ENCODE measurements at regions not wholly inside any gene's neighbourhood (a gene's known extent, or its start where the extent isn't known, plus 50 kb on each side); places are given as distances from the start of the nearest gene placed in this dataset.

GRCh38 chr6:74075896-74076295 is 379.9 kb downstream of the CD109 start:
- TF ChIP-seq POLR2A (IDR thresholded peaks at IDR 0.05) (no peak), POLR2AphosphoS5 (IDR thresholded peaks at IDR 0.05) (no peak), CTCF (IDR thresholded peaks at IDR 0.05) (no peak)
- H3K36me3 ChIP-seq, result no peaks in the 10 kb centered on the region
- no peak for DNase-seq (ENCODE audit: low spot score in 2 of 2)
- H3K4me1 ChIP-seq, result no peaks in the 10 kb centered on the region
- no peaks in the 10 kb centered on the region for H3K9me3 ChIP-seq
- H3K4me3 ChIP-seq, result no peak overlapping the region
- H3K27me3 ChIP-seq, result no peaks in the 10 kb centered on the region
- H3K27ac ChIP-seq, result no peak overlapping the region
- intact Hi-C loops (cut with DNase I; ENCODE audit: low total_unique reads), result loop anchor here (2.0 kb wide), 1 partner anchor 61 kb away; no protein-coding TSS in a partner anchor

- intact Hi-C loops (cut with DNase I; ENCODE audit: low total_unique reads), result loop anchor here (2.0 kb wide), 1 partner anchor 61 kb away; no protein-coding TSS in a partner anchor
- no peak overlapping the region for H3K4me3 ChIP-seq
- no peaks in the 10 kb centered on the region for H3K4me1 ChIP-seq
- no peaks in the 10 kb centered on the region for H3K27me3 ChIP-seq
- TF ChIP-seq POLR2AphosphoS5 (IDR thresholded peaks at IDR 0.05) (peak in 1 of 3 donors; percentile 78), POLR2A (IDR thresholded peaks at IDR 0.05) (no peak), CTCF (IDR thresholded peaks at IDR 0.05) (no peak)
- no peaks in the 10 kb centered on the region for H3K36me3 ChIP-seq
- H3K9me3 ChIP-seq, result no peaks in the 10 kb centered on the region
- no peak for DNase-seq (ENCODE audit: low spot score in 2 of 2)
- H3K27ac ChIP-seq, result no peak overlapping the region
These were observed 379.3 kb downstream of the CD109 start for GRCh38 chr6:74075323-74075722.

- intact Hi-C loops (cut with DNase I; ENCODE audit: low total_unique reads), result loop anchor here (2.0 kb wide), 1 partner anchor 62 kb away; no protein-coding TSS in a partner anchor
These were observed 378.6 kb downstream of the CD109 start for GRCh38 chr6:74074645-74075044.

GRCh38 chr6:74073999-74074398 is 378.0 kb downstream of the CD109 start:
- no peak overlapping the region for H3K4me3 ChIP-seq
- no peak for TF ChIP-seq POLR2A (IDR thresholded peaks at IDR 0.05)
- no peaks in the 10 kb centered on the region for H3K36me3 ChIP-seq
- no peaks in the 10 kb centered on the region for H3K9me3 ChIP-seq
- H3K27ac ChIP-seq, result no peak overlapping the region
- H3K27me3 ChIP-seq, result no peaks in the 10 kb centered on the region
- intact Hi-C loops (cut with DNase I; ENCODE audit: low total_unique reads), result loop anchor here (1.0 to 2.0 kb wide), 2 partner anchors 7 to 63 kb away; no protein-coding TSS in a partner anchor
- DNase-seq (ENCODE audit: low spot score in 2 of 2), result no peak
- no peaks in the 10 kb centered on the region for H3K4me1 ChIP-seq

More at GRCh38 chr6:74074645-74075044, 378.6 kb downstream of the CD109 start:
- DNase-seq (ENCODE audit: low spot score in 2 of 2), result no peak
- Histone ChIP-seq H3K36me3 (no peaks in the 10 kb centered on the region), H3K27me3 (no peaks in the 10 kb centered on the region), H3K4me3 (no peak overlapping the region), H3K4me1 (no peaks in the 10 kb centered on the region), H3K27ac (no peak overlapping the region), H3K9me3 (no peaks in the 10 kb centered on the region)
- TF ChIP-seq CTCF (IDR thresholded peaks at IDR 0.05) (no peak), POLR2AphosphoS5 (IDR thresholded peaks at IDR 0.05) (no peak), POLR2A (IDR thresholded peaks at IDR 0.05) (no peak)

- DNase-seq (ENCODE audit: low spot score in 2 of 2), result no peak
- H3K9me3 ChIP-seq, result no peaks in the 10 kb centered on the region
- no peak overlapping the region for H3K27ac ChIP-seq
- H3K4me3 ChIP-seq, result no peak overlapping the region
- no peaks in the 10 kb centered on the region for H3K36me3 ChIP-seq
- TF ChIP-seq CTCF (IDR thresholded peaks at IDR 0.05) (no peak), POLR2A (IDR thresholded peaks at IDR 0.05) (no peak), POLR2AphosphoS5 (IDR thresholded peaks at IDR 0.05) (no peak)
- no peaks in the 10 kb centered on the region for H3K27me3 ChIP-seq
- no peaks in the 10 kb centered on the region for H3K4me1 ChIP-seq
- intact Hi-C loops (cut with DNase I; ENCODE audit: low total_unique reads), result loop anchor here (1.0 kb wide), 1 partner anchor 8 kb away; no protein-coding TSS in a partner anchor
These were observed 377.4 kb downstream of the CD109 start for GRCh38 chr6:74073429-74073828.

GRCh38 chr6:74071214-74071613 is 375.2 kb downstream of the CD109 start:
- H3K27me3 ChIP-seq, result no peaks in the 10 kb centered on the region
- no peaks in the 10 kb centered on the region for H3K36me3 ChIP-seq
- no peak for DNase-seq (ENCODE audit: low spot score in 2 of 2)
- H3K27ac ChIP-seq, result no peak overlapping the region
- intact Hi-C loops (cut with DNase I; ENCODE audit: low total_unique reads), result no loop called here
- H3K4me3 ChIP-seq, result no peak overlapping the region
- H3K9me3 ChIP-seq, result no peaks in the 10 kb centered on the region
- TF ChIP-seq POLR2A (IDR thresholded peaks at IDR 0.05) (no peak), POLR2AphosphoS5 (IDR thresholded peaks at IDR 0.05) (no peak), CTCF (IDR thresholded peaks at IDR 0.05) (no peak)
- H3K4me1 ChIP-seq, result no peaks in the 10 kb centered on the region

All from breast epithelium (tissue), 4 donors.